Astrocyte of the spinal cord (primary cell): ENCODE measurements at regions not wholly inside any gene's neighbourhood (a gene's known extent, or its start where the extent isn't known, plus 50 kb on each side); places are given as distances from the start of the nearest gene placed in this dataset.

Experiments used
- DNase-seq: peaks from one replicate; pipeline ENCODE4 v3.0.0; 2011; ENCODE audit warnings: low read depth, low spot score
- H3K4me3 ChIP-seq: 2 replicates; pipeline ENCODE4 v1.5.1; 2011; ENCODE audit warnings: low read depth, mild to moderate bottlenecking, low read length, moderate library complexity
- CTCF ChIP-seq: IDR thresholded peaks from 2 replicates; pipeline ENCODE4 v1.5.1; 2012; ENCODE audit warnings: low read depth, mild to moderate bottlenecking, low read length, inconsistent platforms
- in situ Hi-C: cut with HindIII; loops from 2 replicates; pipeline ENCODE4 v1.10.0; 2017; ENCODE audit warnings: low sequenced_read_pairs

DNA sequence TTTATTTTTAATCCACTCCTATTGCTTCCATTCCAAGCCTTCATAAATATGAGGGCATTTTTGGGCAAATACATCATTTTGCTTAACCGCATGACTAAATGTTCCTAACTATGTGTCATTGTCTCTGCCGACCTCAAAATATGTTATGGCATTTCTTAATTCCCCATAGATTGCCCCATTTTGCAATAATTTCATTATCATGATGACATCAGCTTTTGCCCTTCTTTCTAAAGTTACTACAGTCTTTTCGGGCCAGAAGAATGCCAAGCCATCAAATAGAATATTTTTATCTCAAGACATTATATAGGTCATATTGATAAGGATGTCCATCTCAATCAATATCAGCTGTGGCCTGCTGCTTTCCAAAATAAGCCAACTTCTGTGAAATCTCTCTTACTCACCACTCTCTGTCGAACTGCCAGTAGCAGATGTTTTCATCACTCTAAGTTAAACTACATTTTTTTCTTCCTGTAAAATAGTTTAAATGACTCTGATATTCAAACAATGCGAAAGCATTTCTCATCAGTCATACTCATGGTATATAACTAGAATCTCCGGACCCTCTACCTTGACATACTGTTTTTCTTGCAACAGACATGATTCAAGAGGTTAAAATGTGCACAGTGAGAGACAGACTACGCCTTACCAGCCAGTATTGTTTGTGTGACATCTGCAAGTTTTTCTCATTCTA lies 1254.6 kb upstream of the CELF2 start:
- in situ Hi-C loops = no loop called here
- no peak for TF ChIP-seq CTCF
- DNase-seq = peak; percentile 87
- no peak overlapping the region for H3K4me3 ChIP-seq

- DNase-seq = no peak
- TF ChIP-seq CTCF = peak; percentile 33
- in situ Hi-C loops = no loop called here
- no peak overlapping the region for H3K4me3 ChIP-seq
Observed at GRCh38 chr10:9766762-9767161, 1250.9 kb upstream of the CELF2 start.

GRCh38 chr10:9781666-9782065 lies 1236.0 kb upstream of the CELF2 start:
- no peak overlapping the region for H3K4me3 ChIP-seq
- in situ Hi-C loops = no loop called here
- TF ChIP-seq CTCF = no peak
- peak; percentile 63 for DNase-seq

- DNase-seq = peak; percentile 60
Observed at GRCh38 chr10:9786101-9786500, 1231.6 kb upstream of the CELF2 start.

DNA sequence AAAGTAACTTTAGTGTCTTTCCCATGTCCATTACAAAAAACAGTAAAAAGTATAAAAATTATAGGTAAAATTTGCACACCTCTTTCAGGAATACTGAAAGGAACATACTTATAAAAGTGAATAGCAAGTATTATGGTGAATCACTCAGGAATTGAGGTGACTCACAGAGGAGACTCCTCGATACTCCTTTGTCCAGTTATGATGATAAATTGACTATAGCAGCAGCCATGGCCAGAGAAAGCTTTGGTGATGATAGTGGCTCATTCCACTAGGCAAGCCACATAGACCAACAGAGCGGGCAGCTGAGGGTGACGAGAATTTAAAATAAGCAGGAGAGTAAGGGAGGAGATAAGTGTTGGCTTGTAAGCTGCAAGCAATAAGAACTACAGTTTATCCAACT lies 1231.1 kb upstream of the CELF2 start:
- in situ Hi-C loops = no loop called here
- no peak overlapping the region for H3K4me3 ChIP-seq
- peak; percentile 79 for DNase-seq
- TF ChIP-seq CTCF = no peak

More at GRCh38 chr10:9786101-9786500, 1231.6 kb upstream of the CELF2 start:
- TF ChIP-seq CTCF = no peak
- H3K4me3 ChIP-seq = no peak overlapping the region
- in situ Hi-C loops = no loop called here

- in situ Hi-C loops = no loop called here
Observed at GRCh38 chr10:9789996-9790395, 1227.7 kb upstream of the CELF2 start.

More at GRCh38 chr10:9789996-9790395, 1227.7 kb upstream of the CELF2 start:
- TF ChIP-seq CTCF = no peak
- H3K4me3 ChIP-seq = no peak overlapping the region
- no peak for DNase-seq
